RCC 7860 (cell line): ENCODE measurements at regions not wholly inside any gene's neighbourhood (a gene's known extent, or its start where the extent isn't known, plus 50 kb on each side); places are given as distances from the start of the nearest gene placed in this dataset.
A peak's percentile ranks its signal among the peaks of the same experiment; 100 is the strongest.
"Not testable (repeated sequence)": the region's sequence is repeated elsewhere in the genome, so short reads cannot be mapped to it uniquely, and the experiment has no call there.

Experiments
- DNase-seq: peaks from one replicate; pipeline ENCODE4 v3.0.0-alpha.2; 2015; ENCODE audit warnings: low spot score
- FAIRE-seq: peaks from 2 replicates; lab custom pipeline; 2012; peaks lifted over from hg19 to GRCh38; lab: Jason Lieb, UNC

DNA sequence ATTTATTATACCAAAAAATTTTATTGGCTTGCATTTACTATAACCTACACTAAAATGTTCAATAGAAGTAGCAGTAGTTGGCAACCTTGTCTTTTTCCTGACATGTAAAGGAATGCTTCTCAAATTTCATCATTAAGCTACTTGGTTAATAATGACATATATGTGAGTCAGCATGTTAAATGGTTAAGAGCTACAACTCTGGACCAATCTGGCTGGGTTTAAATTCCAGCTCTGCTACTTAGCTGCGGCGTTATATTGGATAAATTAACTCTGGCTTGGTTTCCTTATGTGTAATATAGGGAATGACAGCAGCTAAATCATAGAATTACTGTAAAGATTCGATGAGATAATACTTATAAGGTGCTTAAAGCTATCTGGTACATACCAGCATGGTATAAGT lies 53.7 kb upstream of the OTOGL start:
- DNase-seq (peak; percentile 67), FAIRE-seq (peak; percentile 74)

DNA sequence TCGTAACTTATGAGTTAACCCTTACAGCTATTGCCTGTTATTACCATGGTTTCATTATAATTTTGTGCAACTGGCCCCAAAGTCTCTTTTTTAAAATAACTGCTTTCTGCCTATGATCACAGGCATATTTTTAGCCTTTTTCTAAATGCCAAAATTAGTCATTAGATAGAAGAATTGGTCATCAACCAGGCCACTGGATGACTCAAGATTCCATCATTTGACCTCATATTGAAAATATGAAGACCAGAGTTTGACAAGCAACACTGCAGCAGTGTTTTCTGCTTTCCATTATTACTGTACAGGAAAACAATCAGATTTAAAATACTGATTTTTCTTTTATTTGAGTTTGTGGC lies 54.7 kb upstream of the OTOGL start:
- peak; percentile 94 for FAIRE-seq

DNA sequence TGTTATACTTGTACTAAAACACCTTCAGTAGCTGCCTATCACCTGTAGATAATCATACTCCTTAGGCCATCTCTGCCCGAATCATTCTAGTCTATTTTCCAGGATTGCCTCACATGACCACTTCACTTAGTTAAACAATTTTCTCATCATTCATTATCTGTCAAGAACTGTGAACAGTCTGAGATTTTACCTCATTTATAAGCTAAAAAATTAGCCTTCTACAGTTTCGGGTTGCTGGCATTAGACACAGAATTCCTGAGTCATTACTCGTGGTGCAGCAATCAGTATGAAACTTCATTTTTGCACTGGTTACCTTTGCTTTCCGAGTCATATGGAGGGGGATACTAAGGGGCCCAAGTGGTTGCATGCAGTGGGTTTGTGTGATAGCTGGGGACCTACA lies 57.6 kb upstream of the OTOGL start:
- peak; percentile 66 for FAIRE-seq
- peak; percentile 29 for DNase-seq

More for the DNA sequence above, 54.7 kb upstream of the OTOGL start:
- DNase-seq, result peak; percentile 91

DNA sequence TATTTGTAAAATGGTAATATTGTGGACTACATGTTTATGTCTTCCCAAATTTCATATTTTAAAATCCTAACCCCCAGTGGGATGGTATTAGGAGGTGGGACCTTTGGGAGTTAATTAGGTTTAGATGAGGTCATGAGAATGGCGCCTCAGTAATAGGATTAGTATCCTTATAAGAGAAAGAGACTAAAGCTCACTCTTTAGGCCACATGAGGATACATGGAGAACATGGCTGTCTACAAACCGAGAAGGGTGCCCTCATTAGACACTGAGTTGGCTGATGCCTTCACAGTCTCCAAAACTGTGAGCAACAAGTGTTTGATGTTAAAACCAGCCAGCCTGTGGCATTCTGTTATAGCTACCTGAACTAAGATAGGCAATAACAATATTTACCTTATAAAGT lies 58.3 kb upstream of the OTOGL start:
- no peak for FAIRE-seq
- no peak for DNase-seq

DNA sequence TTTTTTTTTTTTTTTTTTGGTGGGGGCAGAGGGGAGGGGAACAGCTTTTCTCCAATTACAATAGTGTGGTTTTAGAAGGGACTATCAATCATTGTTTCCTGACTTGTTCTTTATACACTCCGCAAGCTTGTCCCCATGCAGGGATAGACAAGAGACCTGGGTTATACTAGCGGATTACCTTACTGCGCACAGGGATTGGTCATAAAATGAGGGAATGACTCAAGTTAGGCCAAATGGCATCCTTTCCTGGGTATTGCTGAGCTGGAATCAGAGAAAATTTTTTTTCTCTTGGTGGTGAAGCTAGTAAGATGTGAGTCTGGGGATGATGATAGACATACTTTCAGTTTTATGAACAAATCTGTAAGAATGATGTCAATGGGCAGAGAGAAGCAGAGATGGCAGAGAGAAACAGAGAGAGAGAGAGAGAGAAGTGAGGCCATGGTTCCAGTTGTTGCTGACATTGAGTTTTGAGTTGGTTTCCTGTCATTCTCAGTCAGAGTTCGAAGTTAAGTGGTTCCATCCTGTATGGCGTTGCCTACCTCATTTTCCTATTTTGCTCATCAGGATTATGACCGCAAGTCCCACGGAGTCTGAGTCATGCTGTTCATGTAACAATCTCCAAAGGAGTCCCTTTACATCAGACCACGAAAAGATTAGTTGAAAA lies 59.1 kb upstream of the OTOGL start:
- FAIRE-seq (no peak), DNase-seq (peak; percentile 32)

DNA sequence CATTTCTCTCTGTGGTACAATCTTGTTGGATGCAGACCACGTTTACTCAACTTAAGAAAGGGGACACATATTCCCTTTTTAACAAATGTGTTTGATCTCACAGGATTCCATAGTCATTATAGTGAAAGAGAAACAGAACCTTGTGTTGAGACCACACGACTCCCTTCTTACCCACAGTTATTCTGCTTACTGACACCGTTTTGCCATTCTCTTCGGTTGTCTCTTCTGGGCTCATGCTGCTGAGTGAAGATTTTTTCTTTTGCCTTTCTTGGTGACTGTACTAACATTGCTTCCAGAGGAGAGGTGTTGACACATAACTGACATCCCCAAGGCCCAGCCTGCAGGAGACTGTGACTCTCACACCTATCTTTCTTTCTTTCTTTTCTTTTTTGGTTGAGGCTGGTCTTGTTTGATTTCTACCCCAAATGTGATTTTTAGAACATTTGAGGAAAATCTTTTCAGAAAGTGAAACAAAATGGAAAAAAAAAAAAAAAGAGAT lies 61.2 kb upstream of the OTOGL start:
- DNase-seq, result no peak
- no peak for FAIRE-seq

DNA sequence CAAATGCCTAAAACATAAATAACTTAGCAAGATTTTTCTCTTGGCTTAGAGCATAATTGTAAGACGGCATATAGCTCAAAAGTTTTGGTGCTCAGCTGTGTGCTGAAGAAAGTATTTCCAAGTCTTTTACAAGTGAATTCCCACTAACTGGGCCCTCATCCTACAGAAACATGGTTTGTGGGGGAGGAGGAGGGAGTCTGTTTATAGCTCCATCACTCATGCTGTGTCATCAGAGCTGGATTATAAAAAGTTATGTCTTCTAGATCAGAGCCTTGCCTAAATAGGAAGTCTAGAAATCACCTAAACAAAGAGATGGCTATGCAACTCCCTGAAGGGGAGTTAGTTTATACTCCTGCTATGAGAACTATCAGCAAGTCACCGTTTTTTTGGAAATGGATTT lies 65.9 kb upstream of the OTOGL start:
- FAIRE-seq (no peak), DNase-seq (peak; percentile 68)

DNA sequence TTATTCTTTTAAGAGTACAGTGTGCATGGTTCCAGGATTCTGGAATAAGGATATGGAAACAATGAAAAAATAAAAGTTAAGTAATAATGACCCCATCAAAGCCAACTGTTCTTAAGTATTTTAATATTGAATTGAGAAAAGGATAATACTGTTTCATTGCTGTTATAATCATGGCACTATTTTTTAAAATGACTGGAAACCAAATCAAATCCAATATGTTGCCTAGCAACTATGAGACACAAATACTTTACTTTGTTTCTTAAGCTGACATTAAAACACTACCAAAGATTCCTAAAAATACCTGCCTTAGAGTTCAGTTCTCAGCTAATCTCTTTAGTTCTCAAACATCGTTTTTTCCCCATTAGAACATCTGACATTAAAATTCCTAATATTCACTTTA lies 66.4 kb upstream of the OTOGL start:
- no peak for DNase-seq
- FAIRE-seq, result no peak

DNA sequence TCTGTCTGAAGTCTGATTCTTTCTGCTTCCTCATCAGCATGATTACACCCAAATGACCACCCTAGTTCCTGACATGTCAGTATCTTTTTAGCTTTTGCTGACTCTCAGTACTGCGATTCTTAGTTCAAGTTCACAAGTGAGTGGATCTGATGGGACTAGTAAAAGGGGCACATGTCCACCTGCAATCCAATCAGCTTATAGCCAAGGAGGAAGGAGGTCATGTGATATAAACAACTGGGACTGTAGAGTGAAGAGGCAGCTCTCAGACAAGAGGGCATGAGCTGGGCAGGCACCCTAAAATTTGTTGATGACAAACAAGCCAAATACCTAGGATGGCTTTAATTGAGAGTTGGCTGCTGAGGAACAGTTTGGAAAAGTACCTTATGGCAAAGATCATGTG lies 68.1 kb upstream of the OTOGL start:
- no peak for FAIRE-seq
- no peak for DNase-seq

DNA sequence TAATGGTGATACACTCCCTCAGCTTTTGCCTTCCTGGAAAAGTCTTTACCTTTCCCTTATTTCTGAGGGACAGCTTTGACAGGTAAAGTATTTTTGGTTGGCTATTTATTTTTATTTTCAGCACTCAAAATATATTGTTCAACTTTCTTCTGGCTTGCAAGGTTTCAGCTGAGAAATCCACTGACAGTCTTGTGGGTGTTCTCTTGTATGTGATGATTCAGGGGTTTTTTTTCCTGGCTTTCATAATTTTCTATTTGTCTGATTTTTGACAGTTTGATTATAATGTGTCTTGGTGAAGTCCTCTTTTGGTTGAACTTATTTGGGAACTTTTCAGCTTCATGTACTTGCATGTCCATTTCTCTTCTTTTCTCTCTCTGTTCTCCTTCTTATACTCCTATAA lies 73.7 kb upstream of the OTOGL start:
- no peak for FAIRE-seq
- no peak for DNase-seq

DNA sequence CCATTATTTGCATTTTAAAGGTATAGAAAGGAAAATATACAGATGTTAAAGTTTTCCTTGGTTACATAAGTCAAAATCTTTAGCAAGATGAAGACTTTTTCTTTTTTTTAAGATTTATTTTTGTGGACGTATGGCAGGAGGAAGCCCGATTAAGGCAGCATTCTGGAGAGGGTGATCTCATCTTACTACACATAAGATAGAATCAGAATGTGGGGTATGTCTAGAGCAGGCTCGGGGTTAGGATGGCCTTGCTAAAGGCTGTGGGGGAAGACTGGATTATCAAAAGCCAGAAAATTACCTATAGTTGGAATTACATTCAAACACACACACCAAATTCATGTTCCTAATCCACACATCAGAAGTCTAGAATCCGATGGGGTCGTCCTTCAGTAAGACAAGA lies 79.6 kb upstream of the OTOGL start:
- DNase-seq (no peak), FAIRE-seq (no peak)

DNA sequence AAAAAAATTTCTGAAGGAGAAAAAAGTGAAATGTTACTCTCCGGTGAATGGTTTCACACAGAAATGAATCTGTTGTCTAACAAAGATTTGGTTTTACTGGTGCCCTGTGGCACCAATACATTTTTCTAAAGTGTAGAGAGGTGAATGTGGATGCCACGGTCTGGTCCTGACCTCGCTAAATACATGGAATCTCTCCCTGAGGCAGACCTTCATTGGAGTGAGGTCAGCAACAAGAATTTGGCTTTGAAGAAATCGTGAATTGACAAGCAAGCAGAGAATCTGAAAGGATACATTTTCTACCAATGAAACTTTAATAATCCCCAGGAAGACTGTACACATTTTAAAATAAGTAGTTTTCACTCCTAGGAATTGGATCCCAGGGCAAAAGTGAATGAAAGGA lies 81.2 kb upstream of the OTOGL start:
- DNase-seq (no peak), FAIRE-seq (no peak)

DNA sequence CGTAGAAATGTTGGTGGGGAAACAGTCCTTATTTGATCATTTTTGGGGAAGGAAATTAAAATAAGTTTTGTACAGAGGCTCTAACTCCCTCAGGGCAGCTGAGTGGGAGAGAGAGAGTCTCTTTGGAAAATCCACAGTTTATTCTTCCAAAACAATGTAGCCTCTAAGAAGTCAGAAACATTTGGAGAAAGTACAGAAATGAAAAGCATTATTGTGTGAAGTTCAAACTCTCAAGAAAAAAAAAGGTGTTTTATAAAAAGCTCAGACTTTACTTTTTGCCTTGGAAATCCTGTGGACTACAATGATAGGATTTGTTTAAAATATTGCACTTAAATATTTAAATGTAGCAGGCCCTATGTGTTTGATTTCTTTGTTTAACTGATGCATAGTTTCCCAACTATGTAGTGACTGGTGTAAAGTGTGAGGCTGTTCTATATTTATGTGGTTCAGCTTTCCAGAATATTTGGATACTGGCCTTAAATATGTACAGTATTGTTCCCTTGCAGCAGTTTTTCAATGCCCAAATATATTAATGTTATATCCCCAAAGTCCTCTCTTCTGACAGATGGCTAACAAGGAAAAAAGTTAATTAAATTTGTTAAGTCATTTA lies 82.0 kb upstream of the OTOGL start:
- FAIRE-seq (no peak), DNase-seq (no peak)

DNA sequence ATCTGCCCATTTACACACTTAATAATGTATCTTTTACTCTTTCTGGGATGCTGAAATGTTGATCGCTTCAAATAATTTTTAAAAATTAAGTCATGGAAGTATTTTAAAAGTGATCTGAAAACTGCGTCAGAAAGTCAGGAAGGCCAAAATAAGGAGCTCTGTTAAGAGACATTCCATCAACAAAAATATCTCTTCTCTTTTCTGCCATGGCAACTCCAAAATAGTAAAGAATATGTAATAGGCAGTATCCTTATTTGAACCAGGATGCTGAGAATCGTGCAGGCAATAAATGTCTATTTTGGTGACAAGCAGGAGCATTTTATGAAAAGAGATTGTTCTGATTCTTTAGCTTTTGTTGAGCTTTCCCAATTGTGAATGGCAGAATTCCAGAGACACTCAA lies 81.8 kb upstream of the PPP1R12A start:
- DNase-seq, result no peak
- no peak for FAIRE-seq

DNA sequence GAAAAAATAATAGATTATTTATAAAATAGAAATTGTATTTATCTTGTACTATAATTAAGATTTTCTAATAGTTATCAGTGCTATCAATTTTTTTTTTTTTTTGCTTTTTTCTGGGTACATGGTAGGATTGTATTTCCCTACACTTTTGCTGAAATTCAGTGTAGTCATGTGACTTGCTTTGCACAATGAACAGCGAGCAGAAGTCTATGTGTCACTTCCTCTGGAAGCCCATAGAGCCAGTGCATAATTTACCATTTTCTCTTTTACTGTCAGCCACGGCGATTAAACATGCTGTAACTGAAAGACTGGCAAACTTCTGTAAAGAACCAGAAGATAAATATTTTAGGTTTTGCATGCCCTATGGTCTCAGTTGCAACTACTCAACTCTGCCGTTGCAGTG lies 80.8 kb upstream of the PPP1R12A start:
- DNase-seq (no peak), FAIRE-seq (no peak)

DNA sequence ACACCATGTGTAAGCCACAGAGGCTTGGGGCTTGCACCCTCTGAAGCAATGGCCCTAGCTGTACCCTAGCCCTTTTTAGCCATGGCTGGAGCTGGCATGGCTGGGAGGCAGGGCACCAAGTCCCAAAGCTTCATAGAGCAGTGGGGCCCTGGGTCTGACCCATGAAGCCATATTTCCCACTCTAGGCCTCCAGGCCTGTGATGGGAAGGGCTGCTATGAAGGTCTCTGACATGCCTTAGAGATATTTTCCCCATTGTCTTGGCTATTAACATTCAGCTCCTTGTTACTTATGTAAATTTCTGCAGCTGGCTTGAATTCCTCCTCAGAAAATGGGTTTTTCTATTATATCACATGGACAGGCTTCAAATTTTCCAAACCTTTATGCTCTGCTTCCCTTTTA lies 68.8 kb upstream of the PPP1R12A start:
- DNase-seq, FAIRE-seq: not testable (repeated sequence)

DNA sequence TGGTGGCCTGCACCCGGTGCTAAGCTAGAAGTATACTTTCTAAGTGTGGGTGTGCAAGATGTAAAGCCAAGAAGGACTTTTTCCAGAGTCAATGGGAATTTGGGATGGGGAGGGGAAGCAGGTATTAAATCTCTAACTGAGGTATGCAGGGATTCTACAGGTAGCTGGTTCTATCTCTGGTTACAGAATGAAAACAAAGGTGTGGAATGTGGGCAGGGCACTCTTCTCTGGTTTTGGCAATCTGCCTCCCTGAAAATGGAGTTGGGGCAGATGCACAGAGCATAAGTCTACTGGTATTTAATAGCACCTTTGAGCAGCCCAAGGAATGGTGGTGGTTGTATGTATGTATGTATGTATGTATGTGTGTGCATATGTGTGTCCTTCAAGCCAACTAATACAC lies 66.7 kb upstream of the PPP1R12A start:
- DNase-seq, result no peak
- no peak for FAIRE-seq

DNA sequence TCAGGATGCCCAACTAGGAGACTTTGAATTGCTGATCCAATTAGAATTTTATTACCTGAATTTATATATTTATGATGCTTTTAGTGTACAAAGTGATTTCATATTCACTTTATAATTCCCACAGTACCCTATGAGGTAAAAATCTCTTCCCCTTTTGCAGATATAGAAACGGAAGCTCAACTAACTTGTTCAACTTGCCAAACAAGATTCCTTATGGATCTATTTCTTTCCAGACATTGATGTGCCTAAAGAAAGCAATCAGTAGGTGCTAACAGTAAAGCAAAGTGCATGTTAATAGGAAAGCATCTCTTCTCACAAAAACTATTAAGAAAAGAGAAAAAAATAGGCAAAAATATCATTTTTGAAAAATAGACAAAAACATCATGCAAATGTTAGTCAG lies 65.9 kb upstream of the PPP1R12A start:
- no peak for FAIRE-seq

DNA sequence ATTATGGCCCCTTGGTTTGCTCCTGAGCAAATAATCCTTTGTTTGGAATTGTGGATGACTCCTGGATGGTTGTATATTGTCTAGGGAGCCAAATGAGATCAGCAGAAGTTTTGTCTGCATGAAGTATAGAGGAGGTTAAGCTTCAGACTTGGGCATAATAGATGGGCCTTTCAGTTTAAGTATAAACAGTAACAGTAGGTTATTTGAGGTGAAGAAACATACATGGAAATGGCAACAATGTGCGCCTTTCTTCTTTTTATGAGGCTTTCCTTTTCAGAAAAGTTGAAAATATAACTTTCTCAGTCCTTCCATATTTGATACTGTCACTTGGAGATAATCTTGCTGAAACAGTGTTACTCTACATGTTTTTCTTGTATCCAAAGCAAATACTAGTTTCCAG lies 63.7 kb upstream of the PPP1R12A start:
- DNase-seq (no peak), FAIRE-seq (no peak)

More for the DNA sequence above, 65.9 kb upstream of the PPP1R12A start:
- DNase-seq, result no peak

DNA sequence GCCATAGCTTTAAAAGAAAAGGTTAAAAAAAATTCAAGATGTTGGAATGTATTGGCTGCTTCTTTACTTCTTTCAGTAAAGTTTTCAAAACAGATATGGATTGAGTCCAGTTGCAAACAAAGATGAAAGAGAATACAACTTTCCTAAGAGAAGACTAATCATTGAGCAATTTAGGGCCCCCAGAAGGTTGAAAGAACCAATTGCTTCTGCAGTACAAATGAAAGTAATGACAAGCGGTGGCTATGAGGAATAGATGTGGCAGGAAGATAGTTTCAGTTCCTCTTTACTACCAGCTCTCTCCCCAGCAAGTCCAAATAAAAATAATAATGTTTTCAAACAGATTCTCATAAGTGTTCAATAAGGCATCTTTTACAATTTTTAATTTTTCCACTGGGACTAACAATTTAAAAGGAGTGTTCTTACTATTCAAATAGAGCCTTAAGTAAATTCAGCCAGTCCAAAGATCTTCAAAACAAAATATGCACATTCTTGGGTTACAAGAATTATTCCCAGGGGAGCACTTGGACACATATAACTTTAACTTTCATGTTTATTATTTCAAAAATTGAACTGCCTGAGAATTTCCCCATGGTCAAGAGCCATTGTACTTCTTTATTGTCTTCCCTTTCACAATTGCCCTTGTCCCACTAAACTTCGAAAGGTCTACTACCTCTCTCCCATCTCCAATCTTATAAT lies 62.3 kb upstream of the PPP1R12A start:
- no peak for DNase-seq
- FAIRE-seq, result no peak

DNA sequence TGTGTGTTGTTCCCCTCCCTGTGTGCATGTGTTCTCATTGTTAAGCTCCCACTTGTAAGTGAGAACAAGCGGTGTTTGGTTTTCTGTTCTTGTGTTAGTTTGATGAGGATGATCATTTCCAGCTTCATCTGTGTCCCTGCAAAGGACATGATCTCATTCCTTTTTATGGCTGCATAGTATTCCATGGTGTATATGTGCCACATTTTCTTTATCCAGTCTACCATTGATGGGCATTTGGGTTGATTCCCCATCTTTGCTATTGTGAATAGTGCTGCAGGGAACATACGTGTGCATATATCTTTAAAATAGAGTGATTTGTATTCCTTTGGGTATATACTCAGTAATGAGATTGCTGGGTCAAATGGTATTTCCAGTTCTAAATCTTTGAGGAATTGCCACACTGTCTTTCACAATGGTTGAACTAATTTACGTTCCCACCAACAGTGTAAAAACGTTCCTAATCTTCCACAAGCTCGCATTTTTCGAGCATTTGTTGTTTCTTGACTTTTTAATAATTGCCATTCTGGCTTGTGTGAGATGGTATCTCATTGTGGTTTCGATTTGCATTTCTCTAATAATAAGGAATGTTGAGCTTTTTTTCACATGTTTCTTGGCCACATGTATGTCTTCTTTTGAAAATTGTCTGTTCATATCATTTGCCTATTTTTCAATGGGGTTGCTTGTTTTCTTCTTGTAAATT lies 60.6 kb upstream of the PPP1R12A start:
- DNase-seq, FAIRE-seq: not testable (repeated sequence)
